SJSA1 (cell line): ENCODE measurements at regions not wholly inside any gene's neighbourhood (a gene's known extent, or its start where the extent isn't known, plus 50 kb on each side); places are given as distances from the start of the nearest gene placed in this dataset.

ENCODE experiments used
- DNase-seq, 2 experiments: peaks; one replicate each; pipeline ENCODE4 v3.0.0-alpha.2; 2015 to 2020; ENCODE audit warnings: low spot score in 2 of 2, low read depth in 1 of 2
- H3K27ac ChIP-seq: fragments of 250-450 bp; sonication (Bioruptor Pico); 2 replicates; pipeline ENCODE4 v1.5.1; 2020; ENCODE audit warnings: mild to moderate bottlenecking, moderate library complexity
- H3K27me3 ChIP-seq: fragments of 250-450 bp; sonication (Bioruptor Pico); replicated peaks from 2 replicates; pipeline ENCODE4 v1.5.1; 2020; ENCODE audit warnings: mild to moderate bottlenecking, moderate library complexity
- H3K36me3 ChIP-seq: fragments of 250-450 bp; sonication (Bioruptor Pico); 2 replicates; pipeline ENCODE4 v1.5.1; 2020; ENCODE audit warnings: mild to moderate bottlenecking
- H3K4me1 ChIP-seq: fragments of 250-450 bp; sonication (Bioruptor Pico); replicated peaks from 2 replicates; pipeline ENCODE4 v1.6.1; 2021; ENCODE audit warnings: mild to moderate bottlenecking
- H3K4me3 ChIP-seq: fragments of 250-450 bp; sonication (Bioruptor Pico); 2 replicates; pipeline ENCODE4 v1.5.1; 2020; ENCODE audit warnings: mild to moderate bottlenecking
- H3K9me3 ChIP-seq: fragments of 250-450 bp; sonication (Bioruptor Pico); replicated peaks from 2 replicates; pipeline ENCODE4 v1.5.1; 2020; ENCODE audit warnings: mild to moderate bottlenecking

GRCh38 chr2:145304501-145304900 lies 784.6 kb upstream of the ZEB2 start:
- Histone ChIP-seq H3K9me3 (no peaks in the 10 kb centered on the region), H3K27me3 (no peaks in the 10 kb centered on the region), H3K4me3 (no peak overlapping the region), H3K27ac (no peak overlapping the region), H3K4me1 (no peaks in the 10 kb centered on the region), H3K36me3 (no peaks in the 10 kb centered on the region)
- DNase-seq: no peak

- DNase-seq: no peak
- H3K4me3 ChIP-seq: no peak overlapping the region
- no peak overlapping the region for H3K27ac ChIP-seq
- H3K36me3 ChIP-seq: no peaks in the 10 kb centered on the region
- no peaks in the 10 kb centered on the region for H3K27me3 ChIP-seq
- no peaks in the 10 kb centered on the region for H3K9me3 ChIP-seq
- no peaks in the 10 kb centered on the region for H3K4me1 ChIP-seq
Measured at GRCh38 chr2:145303536-145303935, 783.6 kb upstream of the ZEB2 start.

- Histone ChIP-seq H3K27ac (no peak overlapping the region), H3K27me3 (no peaks in the 10 kb centered on the region), H3K4me3 (no peak overlapping the region), H3K4me1 (no peaks in the 10 kb centered on the region), H3K9me3 (no peaks in the 10 kb centered on the region), H3K36me3 (no peaks in the 10 kb centered on the region)
- no peak for DNase-seq
Measured at GRCh38 chr2:145302886-145303285, 783.0 kb upstream of the ZEB2 start.

- no peak overlapping the region for H3K4me3 ChIP-seq
- no peaks in the 10 kb centered on the region for H3K27me3 ChIP-seq
- H3K4me1 ChIP-seq: no peaks in the 10 kb centered on the region
- H3K27ac ChIP-seq: no peak overlapping the region
- H3K36me3 ChIP-seq: no peaks in the 10 kb centered on the region
- no peak for DNase-seq
- no peaks in the 10 kb centered on the region for H3K9me3 ChIP-seq
Measured at GRCh38 chr2:145302451-145302850, 782.5 kb upstream of the ZEB2 start.

DNA sequence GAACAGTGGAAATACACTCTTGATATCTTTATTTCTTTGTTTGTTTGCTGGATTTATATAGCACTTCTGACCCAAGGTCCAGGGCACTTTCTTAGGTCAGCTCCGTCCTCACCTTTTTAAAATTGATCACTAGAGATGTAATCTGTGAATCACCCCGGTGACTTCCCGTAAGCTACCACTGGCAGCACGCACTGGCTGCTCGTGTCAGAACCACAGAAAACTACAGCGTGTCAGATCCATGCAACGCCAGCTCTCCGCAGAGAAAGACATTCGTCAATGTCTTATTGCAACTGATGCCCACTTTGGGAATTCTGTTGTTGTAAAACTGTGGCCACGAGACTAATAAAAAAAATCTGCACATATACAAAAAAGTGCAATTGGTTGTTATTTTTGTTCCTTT lies 779.4 kb upstream of the ZEB2 start:
- Histone ChIP-seq H3K4me1 (no peaks in the 10 kb centered on the region), H3K27me3 (no peaks in the 10 kb centered on the region), H3K27ac (no peak overlapping the region), H3K36me3 (no peaks in the 10 kb centered on the region), H3K9me3 (no peaks in the 10 kb centered on the region), H3K4me3 (no peak overlapping the region)
- no peak for DNase-seq

DNA sequence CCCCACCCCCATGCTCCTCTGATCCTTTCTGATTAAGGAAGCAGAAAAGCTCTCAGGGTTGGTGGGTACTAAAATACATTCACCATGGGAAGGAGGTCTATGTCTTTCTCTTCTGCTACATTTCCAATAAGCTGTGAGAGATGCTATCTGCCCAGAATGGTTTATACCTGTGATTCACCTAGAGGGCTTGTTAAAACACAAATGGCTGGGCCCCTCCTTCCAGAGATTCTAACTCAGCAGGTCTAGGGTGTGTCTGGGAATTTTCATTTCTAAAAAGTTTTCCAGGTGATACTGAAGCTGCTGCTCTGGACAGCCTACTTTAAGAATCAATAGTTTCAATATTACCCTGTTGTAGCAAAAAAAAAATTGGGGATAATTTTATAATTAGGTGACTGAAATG lies 772.2 kb upstream of the ZEB2 start:
- no peaks in the 10 kb centered on the region for H3K9me3 ChIP-seq
- H3K27ac ChIP-seq: no peak overlapping the region
- no peak for DNase-seq

DNA sequence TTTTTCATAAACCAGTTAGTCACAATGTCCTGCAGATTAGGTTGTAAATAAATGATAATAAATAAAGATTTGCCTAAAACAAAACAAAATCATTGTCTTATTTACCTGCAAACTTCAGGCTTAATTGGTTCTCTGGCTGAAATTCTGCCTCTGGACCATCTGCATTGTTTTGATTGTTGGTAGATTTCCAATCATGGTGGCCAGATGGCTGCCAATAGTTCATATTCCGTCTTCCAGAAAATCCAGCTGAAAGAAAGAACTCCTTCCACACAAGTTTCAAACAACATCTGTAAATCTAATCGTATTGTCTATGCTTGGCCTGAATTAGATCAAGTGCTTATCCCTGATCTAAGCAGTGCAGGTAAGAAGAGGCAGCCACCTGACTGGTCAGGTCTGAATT lies 771.1 kb upstream of the ZEB2 start:
- Histone ChIP-seq H3K27me3 (no peaks in the 10 kb centered on the region), H3K9me3 (no peaks in the 10 kb centered on the region), H3K27ac (no peak overlapping the region), H3K4me1 (no peaks in the 10 kb centered on the region), H3K36me3 (no peaks in the 10 kb centered on the region), H3K4me3 (no peak overlapping the region)
- no peak for DNase-seq

More for the DNA sequence above, 772.2 kb upstream of the ZEB2 start:
- Histone ChIP-seq H3K36me3 (no peaks in the 10 kb centered on the region), H3K27me3 (no peaks in the 10 kb centered on the region), H3K4me3 (no peak overlapping the region), H3K4me1 (no peaks in the 10 kb centered on the region)

DNA sequence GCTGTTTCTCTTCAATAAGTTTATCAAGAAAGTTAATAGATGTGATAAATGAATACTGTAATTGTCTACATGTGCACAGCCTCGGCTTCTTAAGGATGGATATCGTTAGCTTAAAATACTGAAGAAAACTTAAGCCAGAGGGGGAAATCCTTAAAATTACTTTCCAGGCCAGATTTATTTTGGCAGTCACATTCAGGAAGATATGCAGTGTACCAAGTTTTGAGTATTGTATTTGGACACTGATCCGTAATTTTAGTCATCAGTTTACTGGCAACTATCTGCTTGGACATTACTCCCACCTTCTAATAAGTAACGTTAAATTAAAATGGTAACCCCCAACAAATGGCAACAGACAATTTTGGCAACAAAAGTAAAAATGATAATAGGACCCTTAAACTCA lies 770.0 kb upstream of the ZEB2 start:
- H3K27ac ChIP-seq: no peak overlapping the region
- no peaks in the 10 kb centered on the region for H3K36me3 ChIP-seq
- no peaks in the 10 kb centered on the region for H3K27me3 ChIP-seq
- H3K9me3 ChIP-seq: no peaks in the 10 kb centered on the region
- H3K4me3 ChIP-seq: no peak overlapping the region
- no peaks in the 10 kb centered on the region for H3K4me1 ChIP-seq
- no peak for DNase-seq

DNA sequence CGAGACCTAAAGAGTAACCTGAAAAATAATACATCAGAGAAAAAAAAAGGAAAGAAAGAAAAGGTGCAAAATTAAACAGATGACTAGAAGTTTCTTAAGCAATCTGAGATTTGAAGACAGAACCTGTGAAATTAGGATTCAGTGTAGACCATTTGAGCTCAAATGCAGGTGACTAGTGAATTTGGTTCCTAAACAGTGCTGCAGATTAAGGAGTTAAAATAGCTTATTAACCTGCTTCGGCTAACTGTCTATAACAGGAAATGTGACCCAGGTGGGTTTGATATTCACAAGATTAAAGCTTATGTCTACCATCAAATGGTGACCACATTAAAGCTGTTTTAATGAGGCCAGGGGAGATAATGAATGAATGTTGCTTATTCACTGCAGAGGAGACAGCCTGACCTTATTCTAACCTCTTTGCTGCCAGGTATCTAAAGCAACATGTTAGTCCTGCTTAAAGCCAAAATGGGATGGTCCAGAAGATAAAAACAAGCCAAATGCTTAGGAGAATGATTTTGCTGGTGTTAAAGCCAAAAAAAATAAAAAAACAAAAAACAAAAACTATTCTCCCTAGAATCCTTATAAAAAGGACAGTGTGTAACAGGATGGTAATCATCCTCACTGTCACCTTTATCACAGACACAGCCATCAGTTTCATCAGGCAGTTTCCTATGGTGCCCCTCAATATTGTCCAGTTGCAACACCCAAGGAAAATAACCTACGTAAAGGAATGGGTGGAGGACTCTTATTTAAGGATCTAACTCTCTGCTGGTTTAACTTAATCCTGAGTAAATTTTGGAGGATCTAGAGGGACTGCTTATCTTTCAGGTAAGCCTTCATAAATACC lies 769.0 kb upstream of the ZEB2 start:
- Histone ChIP-seq H3K4me3 (no peak overlapping the region), H3K27ac (no peak overlapping the region), H3K9me3 (no peaks in the 10 kb centered on the region), H3K4me1 (no peaks in the 10 kb centered on the region), H3K27me3 (no peaks in the 10 kb centered on the region), H3K36me3 (no peaks in the 10 kb centered on the region)
- DNase-seq: no peak

- DNase-seq: no peak
- no peaks in the 10 kb centered on the region for H3K9me3 ChIP-seq
Measured at GRCh38 chr2:145287736-145288135, 767.8 kb upstream of the ZEB2 start.

GRCh38 chr2:145286716-145287275 lies 766.9 kb upstream of the ZEB2 start:
- DNase-seq: no peak
- Histone ChIP-seq H3K27ac (no peak overlapping the region), H3K9me3 (no peaks in the 10 kb centered on the region), H3K36me3 (no peaks in the 10 kb centered on the region), H3K4me1 (no peaks in the 10 kb centered on the region), H3K27me3 (no peaks in the 10 kb centered on the region), H3K4me3 (no peak overlapping the region)

More at GRCh38 chr2:145287736-145288135, 767.8 kb upstream of the ZEB2 start:
- Histone ChIP-seq H3K4me1 (no peaks in the 10 kb centered on the region), H3K4me3 (no peak overlapping the region), H3K36me3 (no peaks in the 10 kb centered on the region), H3K27ac (no peak overlapping the region), H3K27me3 (no peaks in the 10 kb centered on the region)

DNA sequence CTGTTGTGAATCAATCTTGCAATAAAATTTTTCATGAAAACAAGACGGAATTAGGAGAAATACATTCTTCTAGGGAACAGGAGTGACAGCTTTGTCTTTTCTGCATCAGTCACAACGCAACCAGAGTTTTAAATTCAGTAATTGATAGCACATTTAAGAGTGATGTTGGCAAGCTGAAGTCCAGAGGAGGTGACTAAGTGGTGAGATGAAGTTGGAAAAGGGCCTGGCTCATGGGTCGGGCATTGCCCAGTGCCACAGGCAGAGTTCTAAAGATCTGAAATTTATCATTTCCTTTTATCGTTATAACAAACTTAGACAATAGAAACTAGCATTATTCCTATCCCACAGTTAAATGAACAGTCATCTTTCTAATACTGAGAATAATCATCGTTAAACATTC lies 764.6 kb upstream of the ZEB2 start:
- no peak for DNase-seq
- no peak overlapping the region for H3K27ac ChIP-seq
- no peaks in the 10 kb centered on the region for H3K4me1 ChIP-seq
- no peaks in the 10 kb centered on the region for H3K9me3 ChIP-seq
- H3K27me3 ChIP-seq: no peaks in the 10 kb centered on the region
- no peaks in the 10 kb centered on the region for H3K36me3 ChIP-seq
- no peak overlapping the region for H3K4me3 ChIP-seq

DNA sequence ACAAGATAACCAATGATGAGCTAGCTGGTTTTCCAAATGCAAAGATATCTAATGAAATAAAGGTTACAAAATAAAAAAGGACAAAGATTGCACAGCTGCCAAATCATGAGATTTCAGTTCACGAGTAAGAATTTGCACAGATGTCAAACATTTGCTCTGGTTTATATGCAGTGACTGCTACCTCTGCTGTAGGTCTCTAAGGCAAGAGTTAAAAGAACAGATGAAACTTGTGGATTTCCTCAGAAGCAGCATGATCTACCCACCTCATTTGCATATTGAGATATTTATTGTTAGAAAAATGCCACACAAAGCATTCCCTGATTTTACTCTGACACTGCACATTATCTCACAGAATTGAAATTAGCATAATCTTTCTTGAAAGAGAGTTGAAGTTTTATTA lies 763.2 kb upstream of the ZEB2 start:
- no peak overlapping the region for H3K4me3 ChIP-seq

DNA sequence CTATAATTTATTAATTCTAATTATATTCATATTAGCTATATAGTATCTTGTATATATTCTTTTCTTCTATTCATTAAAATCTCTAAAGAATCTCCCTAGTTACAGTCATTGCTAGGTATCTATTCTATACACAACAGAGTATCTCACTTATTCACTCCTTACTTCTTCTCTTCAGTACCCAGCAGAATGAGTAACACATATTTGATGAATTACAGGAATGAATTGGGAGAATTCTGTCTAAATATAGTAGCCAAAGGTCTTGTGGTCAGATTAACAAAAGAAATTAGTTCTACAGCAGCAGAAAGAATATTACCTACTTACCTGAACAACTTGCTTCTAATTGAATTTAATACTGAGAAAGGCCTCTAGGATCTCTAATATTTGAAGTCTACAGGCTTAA lies 758.0 kb upstream of the ZEB2 start:
- no peaks in the 10 kb centered on the region for H3K27me3 ChIP-seq
- H3K4me3 ChIP-seq: no peak overlapping the region
- DNase-seq: no peak
- no peaks in the 10 kb centered on the region for H3K9me3 ChIP-seq
- H3K36me3 ChIP-seq: no peaks in the 10 kb centered on the region
- no peaks in the 10 kb centered on the region for H3K4me1 ChIP-seq
- H3K27ac ChIP-seq: no peak overlapping the region

More for the DNA sequence above, 763.2 kb upstream of the ZEB2 start:
- Histone ChIP-seq H3K27ac (no peak overlapping the region), H3K27me3 (no peaks in the 10 kb centered on the region), H3K9me3 (no peaks in the 10 kb centered on the region), H3K36me3 (no peaks in the 10 kb centered on the region), H3K4me1 (no peaks in the 10 kb centered on the region)
- DNase-seq: no peak
